NCI-H345 treated with DMSO at 0.1 percent for 48 hours (cell line): ENCODE measurements at regions not wholly inside any gene's neighbourhood (a gene's known extent, or its start where the extent isn't known, plus 50 kb on each side); places are given as distances from the start of the nearest gene placed in this dataset.
"Not testable (repeated sequence)": the region's sequence is repeated elsewhere in the genome, so short reads cannot be mapped to it uniquely, and the experiment has no call there.

Source experiments
- DNase-seq: peaks from one replicate; lab custom pipeline; 2025; ENCODE audit not compliant: unreplicated experiment; lab: John Stamatoyannopoulos, UW

DNA sequence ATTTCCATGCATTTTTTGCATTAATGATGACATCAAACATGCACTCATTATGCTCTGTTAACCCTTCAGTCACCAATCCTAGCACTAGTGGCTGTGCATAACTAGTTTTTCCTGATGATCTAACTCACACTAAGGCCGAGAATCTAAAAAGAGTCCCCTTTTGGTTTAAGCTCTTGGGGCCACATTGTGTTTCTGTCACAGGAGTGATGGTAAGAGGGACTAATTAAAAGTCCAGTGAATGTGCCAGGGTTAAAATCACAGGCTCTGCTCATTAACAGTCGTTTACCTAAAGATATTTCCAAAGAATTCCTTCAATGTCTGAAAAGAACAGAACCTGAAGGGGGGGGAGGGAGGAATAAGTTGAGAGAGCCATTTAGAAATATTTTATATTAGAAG is 359.0 kb upstream of the ANKRD30A start:
- no peak for DNase-seq

DNA sequence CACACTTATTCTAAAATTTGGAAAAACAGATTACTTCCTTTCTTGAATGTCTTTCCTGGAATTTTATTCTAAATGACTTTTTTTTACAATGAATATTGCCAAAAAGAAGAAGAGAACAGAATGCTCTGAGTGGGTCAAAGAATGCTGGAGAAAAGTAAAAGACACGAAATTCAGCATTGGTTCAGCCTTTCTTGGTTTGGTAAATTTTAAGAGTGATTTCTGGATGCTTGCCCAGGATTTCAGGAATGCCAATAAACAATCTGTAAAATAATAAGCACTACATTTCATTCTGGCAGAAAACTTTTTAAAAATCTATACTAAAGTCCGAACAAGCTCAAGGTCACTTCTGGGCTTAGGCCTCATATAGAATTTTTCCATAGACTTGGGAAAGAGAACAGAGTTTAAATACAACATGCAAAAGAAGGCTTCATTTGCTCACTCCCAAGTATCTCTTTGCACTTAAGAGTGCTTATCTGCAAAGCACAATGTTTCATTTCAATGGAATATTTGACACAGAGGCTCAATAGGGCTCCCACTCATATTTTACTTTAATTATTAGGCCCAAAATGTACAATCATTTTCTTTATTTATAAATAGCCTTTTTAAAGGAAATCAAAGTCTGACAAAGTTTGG is 359.5 kb upstream of the ANKRD30A start:
- no peak for DNase-seq

- no peak for DNase-seq
These were observed 360.6 kb upstream of the ANKRD30A start for GRCh38 chr10:36764823-36765222.

GRCh38 chr10:36761121-36761520 is 364.3 kb upstream of the ANKRD30A start:
- no peak for DNase-seq

DNA sequence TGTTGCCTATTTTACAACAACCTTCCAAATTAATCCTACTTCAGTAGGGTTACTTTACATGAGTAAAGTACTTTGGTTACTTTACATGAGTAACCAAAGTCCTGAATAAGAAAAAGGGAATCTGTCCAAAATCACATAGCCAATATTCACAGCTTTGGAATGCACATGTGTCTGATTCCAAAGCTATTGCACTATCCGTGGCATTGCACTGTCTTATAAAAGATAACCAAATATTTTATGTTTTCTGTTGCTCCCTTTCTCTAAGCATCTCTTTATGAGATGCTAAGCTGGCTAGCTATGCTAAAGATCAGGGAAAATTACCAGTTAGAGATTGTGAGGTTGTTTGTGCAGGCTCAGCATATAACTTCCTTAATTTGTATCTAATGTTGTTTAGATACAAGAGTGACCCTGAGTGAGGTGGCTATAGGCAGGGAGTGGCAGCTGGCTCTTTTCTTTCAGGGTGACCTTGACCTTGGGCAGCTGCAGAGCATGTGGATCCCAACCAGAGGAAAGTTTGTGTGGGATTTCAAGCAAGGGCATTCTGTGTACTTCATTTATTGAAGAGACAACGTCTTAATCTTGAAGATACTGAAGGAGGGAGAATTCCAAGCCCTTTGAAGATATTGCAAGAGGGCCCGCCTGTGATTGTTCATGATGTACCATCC is 366.1 kb upstream of the ANKRD30A start:
- DNase-seq: no peak

- DNase-seq: no peak
These were observed 377.1 kb upstream of the ANKRD30A start for GRCh38 chr10:36748128-36748871.

GRCh38 chr10:36739884-36740445 is 385.4 kb upstream of the ANKRD30A start:
- no peak for DNase-seq

GRCh38 chr10:36738738-36739431 is 386.5 kb upstream of the ANKRD30A start:
- no peak for DNase-seq

GRCh38 chr10:36736311-36736710 is 389.1 kb upstream of the ANKRD30A start:
- DNase-seq: peak; percentile 69

GRCh38 chr10:36734590-36734989 is 390.8 kb upstream of the ANKRD30A start:
- not testable (repeated sequence) for DNase-seq

GRCh38 chr10:36730316-36730715 is 395.1 kb upstream of the ANKRD30A start:
- DNase-seq: no peak

DNA sequence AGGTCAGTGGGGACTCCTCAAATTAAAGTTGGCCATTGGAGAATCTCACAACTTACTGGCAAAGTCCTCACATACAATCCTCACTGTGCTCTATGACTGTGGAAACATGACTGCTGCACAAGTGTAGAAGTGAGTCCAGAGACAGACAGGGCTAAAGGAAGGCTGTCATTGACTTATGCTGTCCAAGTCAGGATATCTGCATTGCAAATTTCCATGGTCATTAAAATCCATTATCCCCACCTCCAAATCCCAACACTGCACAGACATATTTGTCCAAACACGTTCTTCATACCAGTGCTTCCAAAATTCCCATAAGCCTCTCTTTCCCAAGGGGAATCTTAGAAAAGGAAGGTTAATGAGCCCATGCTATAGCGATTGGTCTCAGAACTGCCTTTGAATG is 396.8 kb upstream of the ANKRD30A start:
- DNase-seq: no peak

GRCh38 chr10:36725581-36726520 is 399.5 kb upstream of the ANKRD30A start:
- DNase-seq: peak; percentile 47

DNA sequence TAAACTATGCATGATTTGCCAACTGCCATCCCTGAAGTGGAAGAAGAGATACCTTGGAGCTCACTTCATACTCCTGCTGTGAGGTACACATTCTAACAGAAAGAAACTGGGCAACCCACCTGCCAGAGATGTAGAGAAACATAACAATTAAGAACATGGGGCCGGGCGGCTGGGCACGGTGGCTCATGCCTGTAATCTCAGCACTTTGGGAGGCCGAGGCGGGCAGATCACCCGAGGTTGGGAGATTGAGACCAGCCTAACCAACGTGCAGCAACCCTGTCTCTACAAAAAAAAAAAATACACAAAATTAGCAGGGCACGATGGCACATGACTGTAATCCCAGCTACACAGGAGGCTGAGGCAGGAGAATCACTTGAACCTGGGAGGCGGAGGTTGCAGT is 402.6 kb upstream of the ANKRD30A start:
- DNase-seq: no peak

DNA sequence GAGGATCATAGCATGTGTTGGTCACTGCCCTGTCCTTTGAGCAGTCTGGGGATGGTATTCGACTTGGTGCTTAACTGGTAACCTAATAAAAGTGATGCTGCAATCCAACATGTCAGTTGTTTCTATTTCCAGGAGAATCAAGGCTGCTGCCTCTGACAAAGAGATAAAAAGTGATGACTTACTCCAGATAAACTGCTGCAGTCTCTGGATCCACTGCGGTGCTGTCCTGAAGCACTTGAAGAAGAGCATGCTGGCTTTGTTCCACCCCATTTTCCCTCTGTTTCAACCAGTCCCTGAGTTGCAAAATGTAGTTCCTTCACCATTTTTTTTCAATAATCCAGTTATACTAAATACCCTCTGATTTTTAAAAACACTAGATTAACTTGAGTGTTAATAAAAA is 403.5 kb upstream of the ANKRD30A start:
- no peak for DNase-seq

DNA sequence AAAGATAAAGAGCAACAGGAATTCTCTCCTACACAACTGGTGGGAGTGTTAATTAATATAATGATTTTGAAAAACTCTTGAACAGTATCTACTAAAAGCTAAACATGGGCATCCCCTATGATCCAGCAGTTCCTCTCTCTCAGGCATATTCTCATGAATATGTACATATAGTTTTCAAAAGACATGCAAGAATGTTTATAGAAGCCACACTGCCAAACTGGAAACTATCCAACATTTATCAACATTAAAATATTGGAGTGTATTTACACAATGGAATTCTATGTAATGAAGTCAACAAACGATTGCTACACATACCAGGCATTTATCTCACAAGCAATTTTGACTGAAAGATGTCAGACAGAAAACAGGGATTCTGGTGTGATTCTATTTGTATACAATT is 404.5 kb upstream of the ANKRD30A start:
- no peak for DNase-seq

- no peak for DNase-seq
These were observed 408.3 kb upstream of the ANKRD30A start for GRCh38 chr10:36717118-36717517.

- no peak for DNase-seq
These were observed 409.1 kb upstream of the ANKRD30A start for GRCh38 chr10:36716291-36716690.

GRCh38 chr10:36712695-36713094 is 412.7 kb upstream of the ANKRD30A start:
- DNase-seq: no peak

DNA sequence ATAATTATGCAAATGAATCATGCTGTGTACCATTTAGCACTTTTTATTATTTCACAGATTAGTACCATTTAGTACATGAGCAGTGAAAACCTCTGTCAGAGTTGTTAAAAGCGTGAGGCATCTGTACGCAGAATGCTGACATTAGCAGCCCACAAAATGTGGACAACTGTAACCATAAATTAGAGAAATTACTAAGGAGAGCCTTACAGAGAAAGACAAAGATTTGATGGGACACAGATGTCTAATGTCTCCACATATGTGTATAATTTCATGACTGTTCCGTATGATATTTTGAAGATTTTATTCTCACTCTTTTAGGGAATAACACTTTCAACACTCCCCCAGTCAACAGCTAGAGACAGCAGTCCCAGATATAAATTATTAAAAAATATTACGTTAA is 414.0 kb upstream of the ANKRD30A start:
- DNase-seq: no peak
